ENCODE measurements at regions not wholly inside any gene's neighbourhood (a gene's known extent, or its start where the extent isn't known, plus 50 kb on each side); places are given as distances from the start of the nearest gene placed in this dataset.

DNA sequence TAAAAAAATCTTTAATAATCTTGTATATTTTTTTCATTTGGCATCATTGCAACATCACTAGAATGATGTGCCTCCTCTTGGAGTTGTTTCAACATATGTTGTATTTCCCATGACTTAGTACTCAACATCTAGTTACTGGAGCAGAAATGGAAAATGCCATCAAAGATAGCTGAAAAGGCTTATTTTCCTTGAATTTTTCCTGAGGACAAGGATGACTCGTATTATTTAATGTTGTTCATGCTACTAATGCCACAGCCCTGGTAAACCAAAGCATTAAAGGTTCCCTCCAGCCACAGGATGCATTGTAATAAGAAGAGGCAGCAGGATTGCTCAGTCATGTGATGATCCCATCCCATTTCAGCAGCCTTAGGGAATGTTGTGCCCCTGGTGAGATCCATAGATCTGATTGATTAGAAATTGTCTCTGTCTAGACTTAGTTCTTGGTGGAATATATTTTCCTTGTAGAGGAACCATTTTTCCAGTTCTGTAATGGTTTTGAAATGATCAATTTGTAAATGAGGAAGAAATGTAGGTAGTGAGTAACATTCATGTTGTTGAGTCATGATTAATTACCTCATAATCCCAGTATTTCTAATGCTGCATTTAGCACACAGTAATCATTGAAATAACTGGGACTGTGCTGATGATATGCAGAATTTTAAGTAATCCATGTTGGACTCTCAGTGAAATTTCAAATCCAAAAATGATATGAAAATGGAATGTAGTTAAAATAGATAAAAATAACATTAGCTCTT, 91.3 kb upstream of the SMIM30 start:
- H3F3A ChIP-seq (replicated peaks; ENCODE audit: insufficient read depth) = no peaks in the 10 kb centered on the region
- WGBS (ENCODE audit: low lambda C conversion rate) = 59% methylated on average over 1 of the region's 1 CpG
- H3K9ac ChIP-seq = no peak overlapping the region
- H3K36me3 ChIP-seq (replicated peaks in 1 of 2; ENCODE audit: control insufficient read depth in 1 of 2, insufficient read depth in 2 of 2, low read length in 1 of 2) = no peaks in the 10 kb centered on the region
- peak overlapping the region; percentile 14; the same call in 1 of the 2 replicates for H3K4me2 ChIP-seq
- DNase-seq = no peak
- H3K9me2 ChIP-seq = no peaks in the 10 kb centered on the region
- no peaks in the 10 kb centered on the region for H3K9me3 ChIP-seq
- ChIA-PET CTCF (interaction anchor here (0.9 kb wide), 1 partner anchor 15 kb away, joined by 3 read pairs; no protein-coding TSS in a partner anchor), POLR2A (no interaction called here)
- peak overlapping the region; percentile 5; the same call in 1 of the 2 replicates for H2AFZ ChIP-seq (ENCODE audit: low read depth)
- H3K27ac ChIP-seq (ENCODE audit: low read depth in 2 of 2, low read length in 1 of 2) = peak overlapping the region in 1 of 2 experiments; percentile 1; a peak in 1 of 4 replicates
- peaks cover 4 to 12% of the 10 kb centered on the region in 2 experiments; a peak in 3 of 4 replicates for H3K4me1 ChIP-seq (ENCODE audit: control insufficient read depth in 1 of 2, insufficient read depth in 2 of 2, low read depth in 1 of 2, low read length in 1 of 2)
- H3K27me3 ChIP-seq (ENCODE audit: insufficient read depth) = no peaks in the 10 kb centered on the region
- H3K4me3 ChIP-seq (ENCODE audit: low read depth in 2 of 2, low read length in 1 of 2) = no peak overlapping the region
- H3K79me2 ChIP-seq (ENCODE audit: insufficient read depth) = no peaks in the 10 kb centered on the region
- no peak for TF ChIP-seq NRF1 (IDR thresholded peaks at IDR 0.05; ENCODE audit: low read depth, low read length)
- no peak for TF ChIP-seq RFX5 (IDR thresholded peaks at IDR 0.05; ENCODE audit: low read length)
- TF ChIP-seq RXRA (IDR thresholded peaks at IDR 0.05; ENCODE audit: borderline replicate concordance, low read depth) = no peak
- TF ChIP-seq, protein P1, sequence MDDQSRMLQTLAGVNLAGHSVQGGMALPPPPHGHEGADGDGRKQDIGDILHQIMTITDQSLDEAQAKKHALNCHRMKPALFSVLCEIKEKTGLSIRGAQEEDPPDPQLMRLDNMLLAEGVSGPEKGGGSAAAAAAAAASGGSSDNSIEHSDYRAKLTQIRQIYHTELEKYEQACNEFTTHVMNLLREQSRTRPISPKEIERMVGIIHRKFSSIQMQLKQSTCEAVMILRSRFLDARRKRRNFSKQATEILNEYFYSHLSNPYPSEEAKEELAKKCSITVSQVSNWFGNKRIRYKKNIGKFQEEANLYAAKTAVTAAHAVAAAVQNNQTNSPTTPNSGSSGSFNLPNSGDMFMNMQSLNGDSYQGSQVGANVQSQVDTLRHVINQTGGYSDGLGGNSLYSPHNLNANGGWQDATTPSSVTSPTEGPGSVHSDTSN (IDR thresholded peaks at IDR 0.05) = no peak
- no peak for TF ChIP-seq MXI1 (IDR thresholded peaks at IDR 0.05; ENCODE audit: low read depth, low read length)
- TF ChIP-seq CHD2 (IDR thresholded peaks at IDR 0.05; ENCODE audit: low read length, partially characterized antibody) = no peak
- TF ChIP-seq JUND (IDR thresholded peaks at IDR 0.05) = no peak; the same call in 1 of the 2 replicates
- no peak for TF ChIP-seq MEF2A (IDR thresholded peaks at IDR 0.05; ENCODE audit: borderline replicate concordance, low read depth)
- no peak for TF ChIP-seq FOSL2 (IDR thresholded peaks at IDR 0.05; ENCODE audit: borderline replicate concordance, low read depth)
- TF ChIP-seq GATA2 (CRISPR knock-in tag; IDR thresholded peaks at IDR 0.05) = no peak
- TF ChIP-seq GABPA (IDR thresholded peaks at IDR 0.05; ENCODE audit: low read depth) = no peak
- TF ChIP-seq, protein P2, sequence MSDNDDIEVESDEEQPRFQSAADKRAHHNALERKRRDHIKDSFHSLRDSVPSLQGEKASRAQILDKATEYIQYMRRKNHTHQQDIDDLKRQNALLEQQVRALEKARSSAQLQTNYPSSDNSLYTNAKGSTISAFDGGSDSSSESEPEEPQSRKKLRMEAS (IDR thresholded peaks at IDR 0.05; ENCODE audit: low read depth) = no peak
- TF ChIP-seq TAF1 (IDR thresholded peaks at IDR 0.05; ENCODE audit: borderline replicate concordance, low read depth, low read length) = no peak
- TF ChIP-seq, protein P3, sequence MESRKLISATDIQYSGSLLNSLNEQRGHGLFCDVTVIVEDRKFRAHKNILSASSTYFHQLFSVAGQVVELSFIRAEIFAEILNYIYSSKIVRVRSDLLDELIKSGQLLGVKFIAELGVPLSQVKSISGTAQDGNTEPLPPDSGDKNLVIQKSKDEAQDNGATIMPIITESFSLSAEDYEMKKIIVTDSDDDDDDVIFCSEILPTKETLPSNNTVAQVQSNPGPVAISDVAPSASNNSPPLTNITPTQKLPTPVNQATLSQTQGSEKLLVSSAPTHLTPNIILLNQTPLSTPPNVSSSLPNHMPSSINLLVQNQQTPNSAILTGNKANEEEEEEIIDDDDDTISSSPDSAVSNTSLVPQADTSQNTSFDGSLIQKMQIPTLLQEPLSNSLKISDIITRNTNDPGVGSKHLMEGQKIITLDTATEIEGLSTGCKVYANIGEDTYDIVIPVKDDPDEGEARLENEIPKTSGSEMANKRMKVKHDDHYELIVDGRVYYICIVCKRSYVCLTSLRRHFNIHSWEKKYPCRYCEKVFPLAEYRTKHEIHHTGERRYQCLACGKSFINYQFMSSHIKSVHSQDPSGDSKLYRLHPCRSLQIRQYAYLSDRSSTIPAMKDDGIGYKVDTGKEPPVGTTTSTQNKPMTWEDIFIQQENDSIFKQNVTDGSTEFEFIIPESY (IDR thresholded peaks at IDR 0.05; ENCODE audit: borderline replicate concordance, low read depth) = no peak
- TF ChIP-seq, protein P4, sequence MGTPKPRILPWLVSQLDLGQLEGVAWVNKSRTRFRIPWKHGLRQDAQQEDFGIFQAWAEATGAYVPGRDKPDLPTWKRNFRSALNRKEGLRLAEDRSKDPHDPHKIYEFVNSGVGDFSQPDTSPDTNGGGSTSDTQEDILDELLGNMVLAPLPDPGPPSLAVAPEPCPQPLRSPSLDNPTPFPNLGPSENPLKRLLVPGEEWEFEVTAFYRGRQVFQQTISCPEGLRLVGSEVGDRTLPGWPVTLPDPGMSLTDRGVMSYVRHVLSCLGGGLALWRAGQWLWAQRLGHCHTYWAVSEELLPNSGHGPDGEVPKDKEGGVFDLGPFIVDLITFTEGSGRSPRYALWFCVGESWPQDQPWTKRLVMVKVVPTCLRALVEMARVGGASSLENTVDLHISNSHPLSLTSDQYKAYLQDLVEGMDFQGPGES (IDR thresholded peaks at IDR 0.05; ENCODE audit: low read depth, low read length) = no peak
- H4K20me1 ChIP-seq (ENCODE audit: insufficient read depth) = no peaks in the 10 kb centered on the region
